HEK293 (cell line): ENCODE measurements at regions not wholly inside any gene's neighbourhood (a gene's known extent, or its start where the extent isn't known, plus 50 kb on each side); places are given as distances from the start of the nearest gene placed in this dataset.

Experiments used
- CTCF ChIA-PET: fragments of 350-600 bp; formaldehyde crosslinking; extraction: SDS; loops from one replicate; lab custom pipeline; 2021; ENCODE audit warnings: antibody characterized with exemption; lab: Yijun Ruan, JAX
- POLR2A ChIA-PET: fragments of 300-600 bp; formaldehyde crosslinking; extraction: SDS; loops from one replicate; lab custom pipeline; 2020; ENCODE audit warnings: antibody characterized with exemption, inconsistent platforms; lab: Yijun Ruan, JAX
- H3K27ac ChIP-seq: fragments of 200-500 bp; sonication (Bioruptor generic); 2 replicates; pipeline ENCODE4 v1.5.1; 2014; ENCODE audit warnings: low read depth, low read length, control low read depth, inconsistent platforms; ENCODE audit errors: extremely low read depth
- H3K36me3 ChIP-seq, 2 experiments: fragments of 200-500 bp in 1 of 2; sonication (Bioruptor generic) in 1 of 2; 1 replicate in 1 of 2; 2 replicates in 1 of 2; pipeline ENCODE4 v1.5.1; 2014 to 2017; ENCODE audit warnings: inconsistent platforms in 2 of 2, low read length in 2 of 2; ENCODE audit not compliant: control insufficient read depth in 2 of 2, insufficient read depth in 1 of 2
- H3K4me1 ChIP-seq: fragments of 200-500 bp; sonication (Bioruptor generic); 2 replicates; pipeline ENCODE4 v1.5.1; 2014; ENCODE audit warnings: mild to moderate bottlenecking, low read length, inconsistent platforms; ENCODE audit not compliant: control insufficient read depth, insufficient read depth
- H3K4me3 ChIP-seq: 2 replicates; pipeline ENCODE4 v1.5.1; 2011; ENCODE audit warnings: low read depth, mild to moderate bottlenecking, control low read depth, low read length, moderate library complexity
- H3K9me3 ChIP-seq: fragments of 200-500 bp; sonication (Bioruptor generic); 2 replicates; pipeline ENCODE4 v1.5.1; 2014; ENCODE audit warnings: low read depth, low read length, inconsistent platforms; ENCODE audit not compliant: control insufficient read depth, insufficient read depth
- MZF1 ChIP-seq: fragments of 450-650 bp; formaldehyde crosslinking; IDR thresholded peaks from 2 replicates; pipeline ENCODE4 v1.5.1; 2017; ENCODE audit warnings: missing biosample characterization, missing genetic modification characterization, borderline replicate concordance
- ZFP3 ChIP-seq: fragments of 450-650 bp; formaldehyde crosslinking; IDR thresholded peaks from 2 replicates; pipeline ENCODE4 v1.5.1; 2016; ENCODE audit warnings: low read depth, missing biosample characterization, missing genetic modification characterization
- ZNF114 ChIP-seq: fragments of 450-650 bp; formaldehyde crosslinking; IDR thresholded peaks from 2 replicates; pipeline ENCODE4 v1.5.0; 2017; ENCODE audit warnings: missing biosample characterization, missing genetic modification characterization
- ZNF311 ChIP-seq: fragments of 450-650 bp; formaldehyde crosslinking; IDR thresholded peaks from 2 replicates; pipeline ENCODE4 v1.5.1; 2017; ENCODE audit warnings: missing biosample characterization, missing genetic modification characterization, borderline replicate concordance
- ZNF366 ChIP-seq: fragments of 450-650 bp; formaldehyde crosslinking; conservative IDR thresholded peaks from 2 replicates; pipeline ENCODE4 v1.5.1; 2016; ENCODE audit warnings: missing biosample characterization, missing genetic modification characterization
- ZNF449 ChIP-seq: fragments of 450-650 bp; formaldehyde crosslinking; IDR thresholded peaks from 2 replicates; pipeline ENCODE4 v1.5.1; 2017; ENCODE audit warnings: missing biosample characterization, mild to moderate bottlenecking, missing genetic modification characterization, moderate library complexity
- ZNF488 ChIP-seq: fragments of 450-650 bp; formaldehyde crosslinking; IDR thresholded peaks from 2 replicates; pipeline ENCODE4 v1.5.1; 2016; ENCODE audit warnings: missing biosample characterization, missing genetic modification characterization
- ZSCAN23 ChIP-seq: fragments of 450-650 bp; formaldehyde crosslinking; IDR thresholded peaks from 2 replicates; pipeline ENCODE4 v1.5.1; 2016; ENCODE audit warnings: missing biosample characterization, missing genetic modification characterization
- ZSCAN5A ChIP-seq: fragments of 450-650 bp; formaldehyde crosslinking; IDR thresholded peaks from 2 replicates; pipeline ENCODE4 v1.5.1; 2016; ENCODE audit warnings: missing biosample characterization, missing genetic modification characterization
- TF ChIP-seq, protein P1 (sequence below): fragments of 450-650 bp; formaldehyde crosslinking; IDR thresholded peaks from 2 replicates; pipeline ENCODE4 v1.5.1; 2016; ENCODE audit warnings: missing biosample characterization, missing genetic modification characterization
- TF ChIP-seq, protein P2 (sequence below): fragments of 450-650 bp; formaldehyde crosslinking; IDR thresholded peaks from 2 replicates; pipeline ENCODE4 v1.5.1; 2016; ENCODE audit warnings: missing biosample characterization, missing genetic modification characterization
- TF ChIP-seq, protein P3 (sequence below): fragments of 450-650 bp; formaldehyde crosslinking; IDR thresholded peaks from 2 replicates; pipeline ENCODE4 v1.5.1; 2016; ENCODE audit warnings: missing biosample characterization, missing genetic modification characterization

- H3K36me3 ChIP-seq, result peaks cover 0 to 82% of the 10 kb centered on the region in 2 experiments; a peak in 1 of 3 replicates
- CTCF ChIA-PET, result interaction anchor here (0.8 kb wide), 1 partner anchor 112 kb away, joined by 3 read pairs; no protein-coding TSS in a partner anchor
Measured at GRCh38 chr22:22318723-22319465, 74.3 kb downstream of the VPREB1 start.

More at GRCh38 chr22:22318723-22319465, 74.3 kb downstream of the VPREB1 start:
- H3K4me1 ChIP-seq, result no peaks in the 10 kb centered on the region
- TF ChIP-seq MZF1 (tag by site-specific recombination), result no peak
- TF ChIP-seq ZNF114 (tag by site-specific recombination), result no peak
- TF ChIP-seq ZFP3, result no peak
- TF ChIP-seq, protein P1, sequence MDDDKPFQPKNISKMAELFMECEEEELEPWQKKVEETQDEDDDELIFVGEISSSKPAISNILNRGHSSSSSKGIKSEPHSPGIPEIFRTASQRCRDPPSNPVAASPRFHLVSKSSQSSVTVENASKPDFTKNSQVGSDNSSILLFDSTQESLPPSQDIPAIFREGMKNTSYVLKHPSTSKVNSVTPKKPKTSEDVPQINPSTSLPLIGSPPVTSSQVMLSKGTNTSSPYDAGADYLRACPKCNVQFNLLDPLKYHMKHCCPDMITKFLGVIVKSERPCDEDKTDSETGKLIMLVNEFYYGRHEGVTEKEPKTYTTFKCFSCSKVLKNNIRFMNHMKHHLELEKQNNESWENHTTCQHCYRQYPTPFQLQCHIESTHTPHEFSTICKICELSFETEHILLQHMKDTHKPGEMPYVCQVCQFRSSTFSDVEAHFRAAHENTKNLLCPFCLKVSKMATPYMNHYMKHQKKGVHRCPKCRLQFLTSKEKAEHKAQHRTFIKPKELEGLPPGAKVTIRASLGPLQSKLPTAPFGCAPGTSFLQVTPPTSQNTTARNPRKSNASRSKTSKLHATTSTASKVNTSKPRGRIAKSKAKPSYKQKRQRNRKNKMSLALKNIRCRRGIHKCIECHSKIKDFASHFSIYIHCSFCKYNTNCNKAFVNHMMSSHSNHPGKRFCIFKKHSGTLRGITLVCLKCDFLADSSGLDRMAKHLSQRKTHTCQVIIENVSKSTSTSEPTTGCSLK, result no peak
- TF ChIP-seq, protein P2, sequence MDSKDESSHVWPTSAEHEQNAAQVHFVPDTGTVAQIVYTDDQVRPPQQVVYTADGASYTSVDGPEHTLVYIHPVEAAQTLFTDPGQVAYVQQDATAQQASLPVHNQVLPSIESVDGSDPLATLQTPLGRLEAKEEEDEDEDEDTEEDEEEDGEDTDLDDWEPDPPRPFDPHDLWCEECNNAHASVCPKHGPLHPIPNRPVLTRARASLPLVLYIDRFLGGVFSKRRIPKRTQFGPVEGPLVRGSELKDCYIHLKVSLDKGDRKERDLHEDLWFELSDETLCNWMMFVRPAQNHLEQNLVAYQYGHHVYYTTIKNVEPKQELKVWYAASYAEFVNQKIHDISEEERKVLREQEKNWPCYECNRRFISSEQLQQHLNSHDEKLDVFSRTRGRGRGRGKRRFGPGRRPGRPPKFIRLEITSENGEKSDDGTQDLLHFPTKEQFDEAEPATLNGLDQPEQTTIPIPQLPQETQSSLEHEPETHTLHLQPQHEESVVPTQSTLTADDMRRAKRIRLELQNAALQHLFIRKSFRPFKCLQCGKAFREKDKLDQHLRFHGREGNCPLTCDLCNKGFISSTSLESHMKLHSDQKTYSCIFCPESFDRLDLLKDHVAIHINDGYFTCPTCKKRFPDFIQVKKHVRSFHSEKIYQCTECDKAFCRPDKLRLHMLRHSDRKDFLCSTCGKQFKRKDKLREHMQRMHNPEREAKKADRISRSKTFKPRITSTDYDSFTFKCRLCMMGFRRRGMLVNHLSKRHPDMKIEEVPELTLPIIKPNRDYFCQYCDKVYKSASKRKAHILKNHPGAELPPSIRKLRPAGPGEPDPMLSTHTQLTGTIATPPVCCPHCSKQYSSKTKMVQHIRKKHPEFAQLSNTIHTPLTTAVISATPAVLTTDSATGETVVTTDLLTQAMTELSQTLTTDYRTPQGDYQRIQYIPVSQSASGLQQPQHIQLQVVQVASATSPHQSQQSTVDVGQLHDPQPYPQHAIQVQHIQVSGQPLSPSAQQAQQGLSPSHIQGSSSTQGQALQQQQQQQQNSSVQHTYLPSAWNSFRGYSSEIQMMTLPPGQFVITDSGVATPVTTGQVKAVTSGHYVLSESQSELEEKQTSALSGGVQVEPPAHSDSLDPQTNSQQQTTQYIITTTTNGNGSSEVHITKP, result no peak
- no peak for TF ChIP-seq ZNF449 (tag by site-specific recombination)
- no peak for TF ChIP-seq ZNF488 (tag by site-specific recombination)
- TF ChIP-seq ZNF311, result no peak
- TF ChIP-seq, protein P3, sequence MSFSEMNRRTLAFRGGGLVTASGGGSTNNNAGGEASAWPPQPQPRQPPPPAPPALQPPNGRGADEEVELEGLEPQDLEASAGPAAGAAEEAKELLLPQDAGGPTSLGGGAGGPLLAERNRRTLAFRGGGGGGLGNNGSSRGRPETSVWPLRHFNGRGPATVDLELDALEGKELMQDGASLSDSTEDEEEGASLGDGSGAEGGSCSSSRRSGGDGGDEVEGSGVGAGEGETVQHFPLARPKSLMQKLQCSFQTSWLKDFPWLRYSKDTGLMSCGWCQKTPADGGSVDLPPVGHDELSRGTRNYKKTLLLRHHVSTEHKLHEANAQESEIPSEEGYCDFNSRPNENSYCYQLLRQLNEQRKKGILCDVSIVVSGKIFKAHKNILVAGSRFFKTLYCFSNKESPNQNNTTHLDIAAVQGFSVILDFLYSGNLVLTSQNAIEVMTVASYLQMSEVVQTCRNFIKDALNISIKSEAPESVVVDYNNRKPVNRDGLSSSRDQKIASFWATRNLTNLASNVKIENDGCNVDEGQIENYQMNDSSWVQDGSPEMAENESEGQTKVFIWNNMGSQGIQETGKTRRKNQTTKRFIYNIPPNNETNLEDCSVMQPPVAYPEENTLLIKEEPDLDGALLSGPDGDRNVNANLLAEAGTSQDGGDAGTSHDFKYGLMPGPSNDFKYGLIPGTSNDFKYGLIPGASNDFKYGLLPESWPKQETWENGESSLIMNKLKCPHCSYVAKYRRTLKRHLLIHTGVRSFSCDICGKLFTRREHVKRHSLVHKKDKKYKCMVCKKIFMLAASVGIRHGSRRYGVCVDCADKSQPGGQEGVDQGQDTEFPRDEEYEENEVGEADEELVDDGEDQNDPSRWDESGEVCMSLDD (tag by site-specific recombination), result no peak
- TF ChIP-seq ZNF366 (tag by site-specific recombination), result no peak
- no peak for TF ChIP-seq ZSCAN5A (tag by site-specific recombination)
- no peak for TF ChIP-seq ZSCAN23 (tag by site-specific recombination)
- no peak overlapping the region for H3K4me3 ChIP-seq
- H3K9me3 ChIP-seq, result no peaks in the 10 kb centered on the region
- no peak overlapping the region for H3K27ac ChIP-seq
- POLR2A ChIA-PET, result no interaction called here
